ENCODE measurements at regions not wholly inside any gene's neighbourhood (a gene's known extent, or its start where the extent isn't known, plus 50 kb on each side); places are given as distances from the start of the nearest gene placed in this dataset.
"Not testable (repeated sequence)": the region's sequence is repeated elsewhere in the genome, so short reads cannot be mapped to it uniquely, and the experiment has no call there.

DNA sequence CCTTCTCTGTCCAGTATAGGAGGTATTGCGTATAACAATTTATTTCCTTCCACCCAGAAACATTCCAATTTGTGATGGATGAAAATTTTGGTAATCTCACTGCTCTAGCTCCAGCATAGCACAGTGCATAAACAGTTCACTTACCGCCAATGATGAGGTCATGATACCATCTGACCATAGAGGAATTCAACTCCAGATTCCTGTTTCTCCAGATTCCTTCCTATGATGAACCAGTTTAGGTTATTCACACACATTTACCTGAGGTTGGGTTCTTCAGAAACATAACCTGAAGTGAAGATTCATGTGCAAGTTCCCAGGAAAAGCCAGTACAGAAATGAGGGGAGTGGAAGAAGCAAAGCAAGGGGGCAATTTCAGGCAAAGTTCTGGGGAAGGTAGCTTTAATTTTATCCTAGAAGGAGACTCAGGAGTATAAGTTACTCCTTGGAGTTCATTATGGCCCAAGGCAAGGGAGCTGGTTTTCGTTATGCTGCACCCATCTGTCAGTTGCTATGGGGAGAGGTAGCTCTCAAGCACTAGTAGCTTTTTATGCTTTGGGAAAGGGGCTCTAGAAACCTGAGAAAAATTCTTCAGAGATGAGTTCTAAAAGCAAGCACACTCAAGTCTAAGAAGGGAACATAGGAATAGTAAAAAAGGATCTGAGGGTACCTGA is 121.6 kb downstream of the CASP12 start:
- DNase-seq (ENCODE audit: low read depth in 2 of 3, low spot score in 2 of 3) = no peak

DNA sequence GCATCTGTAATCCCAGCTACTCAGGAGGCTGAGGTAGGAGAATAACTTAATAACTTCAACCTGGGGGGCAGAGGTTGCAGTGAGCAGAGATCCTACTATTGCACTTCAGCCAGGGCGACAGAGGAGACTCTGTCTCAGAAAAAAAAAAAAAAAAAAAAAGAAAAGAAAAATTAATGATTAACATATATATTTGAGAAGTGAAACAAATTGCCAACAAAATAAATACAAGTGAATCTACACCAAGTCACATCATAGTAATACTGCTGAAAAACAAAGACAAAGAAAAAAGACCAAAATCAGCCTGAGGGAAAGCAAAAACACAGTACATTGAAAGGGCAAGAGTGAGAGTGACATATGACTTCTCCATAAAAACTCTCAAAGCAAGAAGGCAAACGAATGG is 123.7 kb downstream of the CASP12 start:
- no peak for DNase-seq (ENCODE audit: low read depth in 2 of 3, low spot score in 2 of 3)

DNA sequence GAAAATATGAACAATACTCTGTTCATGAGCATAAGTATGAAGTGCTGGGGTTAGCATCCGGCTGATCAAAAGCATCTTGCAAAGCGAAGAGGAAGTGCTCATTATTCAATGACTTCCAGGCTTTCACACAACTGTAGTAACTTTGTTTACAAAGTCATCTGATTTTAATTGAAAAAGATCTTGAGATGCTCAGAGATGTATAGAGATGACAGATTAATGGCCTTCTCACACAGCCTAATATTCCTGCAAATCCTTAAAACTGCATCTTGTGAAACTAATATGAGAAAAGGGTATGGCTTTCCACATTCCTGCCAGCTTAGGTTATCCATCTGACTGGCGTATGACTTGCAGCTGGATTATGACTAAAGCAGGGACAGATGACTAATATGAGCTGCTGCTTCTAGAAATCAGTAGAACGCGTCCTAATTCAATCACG is 125.4 kb downstream of the CASP12 start:
- DNase-seq (ENCODE audit: low read depth in 2 of 3, low spot score in 2 of 3) = no peak

DNA sequence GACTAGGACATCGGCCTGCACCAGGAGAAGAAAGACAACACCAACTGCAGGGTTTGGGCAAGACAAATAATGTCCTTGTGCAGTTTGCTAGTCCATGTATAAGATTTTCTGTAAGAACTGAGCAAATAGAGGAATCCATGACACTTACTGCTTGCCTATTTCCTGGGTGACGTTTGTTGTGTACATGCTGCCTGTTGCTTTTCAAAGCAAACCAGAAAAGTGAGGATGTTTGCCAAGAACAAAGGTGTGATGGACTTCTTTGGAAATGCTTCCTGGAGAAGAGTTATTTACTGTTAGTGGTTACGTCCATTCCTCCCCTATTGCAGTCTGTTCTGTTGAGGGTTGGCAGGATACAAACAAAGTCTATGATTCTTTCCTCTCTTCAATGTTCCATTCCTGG is 126.5 kb downstream of the CASP12 start:
- DNase-seq (ENCODE audit: low read depth in 2 of 3, low spot score in 2 of 3) = no peak

DNA sequence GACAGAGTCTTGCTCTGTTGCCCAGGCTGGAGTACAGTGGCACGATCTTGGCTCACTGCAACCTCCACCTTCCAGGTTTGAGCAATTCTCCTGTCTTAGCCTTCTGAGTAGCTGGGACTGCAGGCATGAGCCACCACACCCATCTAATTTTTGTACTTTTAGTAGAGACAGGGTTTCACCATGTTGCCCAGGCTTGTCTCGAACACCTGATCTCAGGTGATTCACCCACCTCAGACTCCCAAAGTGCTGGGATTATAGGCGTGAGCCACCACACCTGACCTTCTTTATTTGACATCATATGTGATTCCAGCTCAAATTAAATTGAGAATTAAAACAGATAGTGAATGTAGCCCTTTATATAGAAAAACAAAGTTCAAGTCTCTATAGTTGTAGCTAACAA is 127.2 kb downstream of the CASP12 start:
- DNase-seq (ENCODE audit: low read depth in 2 of 3, low spot score in 2 of 3) = not testable (repeated sequence)

DNA sequence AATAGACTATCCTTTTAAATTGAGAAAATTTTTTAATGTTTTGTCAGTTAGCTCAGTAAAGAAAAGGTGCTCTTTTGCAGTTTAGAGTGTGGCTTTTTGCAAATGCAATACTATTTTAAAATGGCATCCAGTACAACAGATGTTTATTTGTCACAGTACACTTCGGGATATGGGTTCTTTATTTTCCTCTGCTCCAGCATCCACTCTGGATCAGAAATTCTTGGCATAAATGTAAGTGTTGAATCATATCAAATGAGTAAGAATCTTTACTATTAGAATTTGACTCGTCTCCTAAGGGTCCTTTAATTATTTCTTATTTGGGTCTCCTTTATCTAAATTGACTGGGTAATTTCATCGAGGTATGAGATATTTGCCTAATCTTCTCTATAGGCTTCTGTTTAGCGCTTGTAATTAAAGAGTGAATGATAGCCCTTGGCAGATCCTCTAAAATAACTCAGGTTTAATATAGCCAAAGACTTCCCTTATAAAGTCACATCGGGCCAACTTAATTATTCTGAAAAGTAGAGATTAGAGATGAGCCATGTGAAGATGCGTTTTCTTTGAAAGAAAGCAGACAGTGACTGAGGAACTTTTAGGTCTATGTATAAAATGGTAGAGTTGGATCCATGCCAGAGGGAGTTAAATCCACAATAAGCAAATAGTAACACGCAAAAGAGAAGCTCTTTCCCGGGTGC is 132.7 kb downstream of the CASP12 start:
- DNase-seq (ENCODE audit: low read depth in 2 of 3, low spot score in 2 of 3) = no peak

DNA sequence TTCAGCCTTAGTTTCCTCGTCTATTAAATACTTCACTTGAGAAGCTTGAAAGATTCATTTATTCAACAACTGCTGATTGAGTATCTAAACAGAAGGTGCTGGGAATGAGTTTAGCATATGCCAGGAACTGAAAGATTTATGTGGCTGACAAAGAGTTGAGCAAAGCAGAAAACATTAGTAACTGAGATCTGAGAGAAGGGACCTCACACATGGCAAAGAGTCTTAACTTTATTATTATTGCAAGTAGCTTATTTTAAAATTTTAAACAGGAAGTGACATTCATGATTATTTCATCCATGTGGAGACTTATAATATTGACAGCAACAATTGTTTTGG is 133.6 kb downstream of the CASP12 start:
- DNase-seq (ENCODE audit: low read depth in 2 of 3, low spot score in 2 of 3) = no peak

DNA sequence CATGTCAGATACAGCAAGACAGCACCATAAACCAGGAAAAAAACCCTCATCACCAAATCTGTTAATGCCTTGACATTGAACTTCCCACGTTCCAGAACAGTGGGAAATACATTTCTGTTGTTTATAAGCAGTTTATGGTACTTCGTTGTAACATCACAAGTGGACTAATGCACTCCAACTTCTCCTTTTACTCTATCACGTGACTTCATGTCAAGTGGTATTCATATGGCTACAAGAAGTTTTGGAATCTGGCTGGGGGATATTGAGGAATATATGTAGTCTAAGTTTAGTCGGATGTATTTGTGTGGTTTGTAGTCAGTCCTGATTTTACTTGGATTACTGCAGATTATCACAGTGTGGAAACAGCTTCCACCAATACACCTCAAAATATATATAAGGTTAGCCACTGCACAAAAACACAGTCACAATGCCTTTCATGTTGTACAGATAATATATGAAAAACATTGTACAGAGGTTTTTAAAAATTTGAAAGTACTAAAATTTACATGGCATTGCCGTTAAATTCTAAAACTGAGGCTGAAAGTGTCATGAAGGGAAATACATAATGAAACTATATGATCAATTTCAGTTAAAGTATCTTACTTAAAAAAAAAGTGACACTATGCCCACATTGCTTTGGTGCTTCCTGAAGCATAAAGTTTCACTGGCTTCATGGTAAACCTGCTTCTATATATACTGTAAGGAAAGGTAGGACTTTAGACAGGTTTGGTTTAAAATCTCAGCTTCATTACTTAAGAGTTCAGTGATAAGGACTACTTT is 134.1 kb downstream of the CASP12 start:
- DNase-seq (ENCODE audit: low read depth in 2 of 3, low spot score in 2 of 3) = no peak

DNA sequence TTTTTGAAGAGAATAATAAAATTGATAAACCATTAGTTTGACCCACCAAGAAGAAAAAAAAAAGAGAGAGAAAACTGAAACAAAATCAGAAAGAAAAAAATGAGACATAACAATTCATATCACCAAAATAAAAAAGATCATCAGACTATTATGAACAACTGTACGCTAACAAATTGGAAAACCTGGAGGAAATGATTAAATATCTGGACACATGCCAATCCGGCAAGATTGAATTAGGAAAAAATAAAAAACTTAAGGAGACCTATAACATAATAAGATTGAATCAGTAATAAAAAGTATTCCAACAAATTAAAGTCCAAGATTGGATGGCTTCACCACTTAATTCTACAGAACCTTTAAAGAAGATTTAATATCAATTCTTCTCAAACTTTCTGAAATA is 136.7 kb downstream of the CASP12 start:
- DNase-seq (ENCODE audit: low read depth in 2 of 3, low spot score in 2 of 3) = no peak

DNA sequence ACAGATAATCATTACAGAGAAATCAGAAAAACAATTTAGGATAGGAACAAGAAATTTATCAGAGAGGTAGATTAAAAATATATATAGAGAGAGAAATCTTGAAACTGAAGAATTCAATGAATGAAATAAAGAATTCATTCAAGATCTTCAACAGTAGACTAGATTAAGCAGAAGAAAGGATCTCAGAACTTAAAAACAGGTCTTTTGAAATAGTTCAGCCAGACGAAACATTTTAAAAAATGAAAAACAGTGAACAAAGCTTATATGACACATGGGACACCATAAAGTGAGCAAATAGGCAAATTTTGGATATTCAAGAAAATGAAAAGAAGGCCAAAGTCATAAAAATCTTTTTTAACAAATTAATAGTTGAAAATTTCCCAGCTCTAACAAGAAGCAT is 138.8 kb downstream of the CASP12 start:
- DNase-seq (ENCODE audit: low read depth in 2 of 3, low spot score in 2 of 3) = no peak

DNA sequence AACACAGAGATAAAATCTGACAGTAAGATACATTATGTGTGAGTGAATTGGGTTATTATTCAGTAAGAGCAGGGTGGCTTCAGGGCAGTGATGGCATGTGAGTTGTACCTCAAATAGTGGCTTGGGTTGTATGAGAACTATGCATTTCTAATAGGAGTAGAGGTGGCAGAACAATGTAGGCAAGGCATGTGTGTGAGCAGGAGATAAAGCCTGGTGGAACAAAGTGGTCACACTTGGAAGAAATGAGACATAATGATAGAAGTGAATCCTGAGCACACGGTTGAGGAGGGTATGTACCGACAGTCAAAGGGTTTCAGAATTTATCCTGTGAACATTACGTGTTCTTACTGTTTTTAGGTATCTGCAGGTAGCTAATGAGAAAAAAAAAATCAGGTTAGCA is 159.3 kb downstream of the CASP12 start:
- no peak for DNase-seq (ENCODE audit: low read depth in 2 of 3, low spot score in 2 of 3)

DNA sequence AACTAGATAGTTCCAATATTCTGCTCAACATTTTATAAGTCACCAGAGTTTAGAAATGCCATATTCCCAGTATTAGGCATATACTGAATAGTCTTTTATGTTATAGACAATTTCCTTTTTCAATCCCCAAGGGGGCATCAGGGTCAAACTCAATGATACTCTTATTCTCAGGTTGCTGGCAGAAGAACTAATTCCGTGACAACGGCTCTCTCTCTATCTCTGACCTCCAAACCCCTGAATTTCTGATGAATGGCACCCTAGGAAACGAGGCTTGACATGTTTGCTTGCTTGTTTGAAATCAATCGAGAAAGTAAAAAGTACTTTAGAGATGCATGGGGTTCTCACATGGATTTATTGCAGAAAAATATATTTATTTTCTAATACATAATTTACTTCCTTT is 160.1 kb downstream of the CASP12 start:
- no peak for DNase-seq (ENCODE audit: low read depth in 2 of 3, low spot score in 2 of 3)

DNA sequence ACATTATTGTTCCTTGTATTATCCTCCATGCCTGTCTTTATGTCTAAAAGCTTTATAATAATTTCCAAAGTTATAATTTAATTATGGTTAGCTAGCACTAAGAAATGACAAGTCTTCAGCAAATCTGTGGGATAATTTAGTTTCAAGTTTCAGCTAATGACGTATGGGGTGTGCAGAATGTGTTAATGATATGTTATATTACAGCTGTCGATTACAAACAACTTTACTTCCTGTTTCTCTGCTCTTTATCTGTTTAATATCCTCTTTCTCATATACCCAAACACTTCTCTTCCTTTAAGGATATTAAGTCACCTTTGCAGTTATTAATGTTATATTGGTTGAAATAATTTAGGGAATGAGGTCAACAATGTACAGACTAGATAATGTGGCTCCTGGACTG is 161.8 kb downstream of the CASP12 start:
- DNase-seq (ENCODE audit: low read depth in 2 of 3, low spot score in 2 of 3) = no peak

DNA sequence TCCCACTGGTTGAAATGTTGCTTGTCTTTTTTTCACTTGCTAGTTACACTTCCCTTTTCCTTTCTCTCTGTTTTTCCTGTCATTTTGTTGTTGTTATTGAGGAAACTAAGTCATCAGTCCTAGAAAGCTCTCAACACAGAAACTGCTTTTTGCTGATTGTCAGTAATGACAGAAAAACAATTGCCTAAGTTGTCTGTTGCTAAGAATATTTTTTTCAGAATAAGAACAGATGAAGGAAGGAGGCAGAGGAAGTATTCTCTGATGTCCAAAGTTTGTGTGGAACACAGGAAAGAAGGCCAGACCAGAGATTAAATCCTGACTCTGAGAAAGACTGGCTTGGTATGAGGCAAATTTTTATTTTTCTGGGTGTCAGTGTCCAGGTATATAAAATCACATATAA is 163.3 kb downstream of the CASP12 start:
- DNase-seq (ENCODE audit: low read depth in 2 of 3, low spot score in 2 of 3) = no peak

DNA sequence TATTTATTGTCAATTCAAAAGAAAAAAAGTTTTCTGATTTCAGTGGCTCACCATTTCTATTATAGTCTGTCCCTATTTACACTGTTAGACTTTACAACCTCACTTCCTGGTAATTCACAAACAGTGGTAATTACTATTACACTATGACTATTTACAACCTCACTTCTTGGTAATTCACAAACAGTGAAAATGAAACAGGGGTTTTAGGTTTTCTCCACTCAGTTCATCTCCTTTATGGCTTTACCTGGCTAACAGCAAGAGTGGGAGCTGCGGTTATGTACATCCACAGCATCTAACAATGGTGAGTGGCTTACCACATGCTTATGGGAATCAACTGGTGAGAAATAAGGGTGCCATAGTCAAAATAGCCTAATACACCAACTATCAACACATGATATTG is 166.4 kb downstream of the CASP12 start:
- DNase-seq (ENCODE audit: low read depth in 2 of 3, low spot score in 2 of 3) = no peak

DNA sequence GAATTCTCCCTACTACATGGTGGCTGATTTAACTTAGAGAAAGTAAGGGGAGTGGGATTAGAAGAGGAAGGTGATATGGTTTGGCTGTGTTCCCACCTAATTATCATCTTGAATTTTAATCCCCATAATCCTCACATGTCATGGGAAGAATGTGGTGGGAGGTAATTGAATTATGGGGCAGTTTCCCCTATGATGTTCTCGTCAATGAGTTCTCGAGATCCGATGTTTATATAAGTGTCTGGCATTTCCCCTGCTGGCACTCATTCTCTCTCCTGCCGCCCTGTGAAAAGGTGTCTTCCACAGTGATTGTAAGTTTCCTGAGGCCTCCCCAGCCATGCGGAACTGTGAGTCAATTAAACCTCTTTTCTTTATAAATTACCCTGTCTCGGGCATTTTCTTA is 169.3 kb downstream of the CASP12 start:
- no peak for DNase-seq (ENCODE audit: low read depth in 2 of 3, low spot score in 2 of 3)

DNA sequence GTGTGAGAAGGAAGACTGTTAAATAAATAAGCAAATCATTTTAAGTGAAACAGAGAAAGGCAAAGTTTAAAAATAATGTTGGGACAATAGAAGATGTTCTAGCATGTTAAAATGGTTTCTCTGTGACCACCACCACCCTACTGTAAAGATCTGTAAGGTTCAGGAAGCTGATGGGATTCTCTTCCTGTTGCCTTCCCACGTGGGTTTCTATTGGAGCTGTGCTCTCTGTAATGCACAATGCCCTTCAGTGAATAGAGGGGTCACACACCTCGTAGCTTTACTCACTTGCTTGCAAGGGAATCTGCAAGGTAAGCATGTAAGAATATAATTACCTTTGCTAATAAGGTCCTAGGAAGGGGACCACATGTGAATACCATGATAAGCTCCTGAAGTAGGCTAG is 170.5 kb downstream of the CASP12 start:
- DNase-seq (ENCODE audit: low read depth in 2 of 3, low spot score in 2 of 3) = no peak

DNA sequence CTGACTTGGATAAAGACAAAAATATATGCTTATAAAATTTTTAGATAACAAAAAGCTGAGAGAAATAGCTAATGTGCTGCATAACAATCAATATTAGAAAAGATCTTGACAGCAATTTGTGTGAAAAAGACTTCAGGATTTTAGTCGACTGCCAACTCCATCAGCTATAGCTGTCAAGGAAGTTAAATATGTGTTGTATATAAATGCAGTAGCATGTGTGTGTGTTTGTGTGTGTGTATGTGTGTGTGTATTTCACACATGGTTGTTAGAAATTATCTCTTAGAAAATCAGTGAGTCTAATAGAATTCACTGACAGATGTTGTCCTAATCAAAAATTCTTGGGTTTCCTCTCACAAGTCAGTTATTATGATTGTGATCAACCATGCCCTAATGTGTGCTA is 171.2 kb downstream of the CASP12 start:
- no peak for DNase-seq (ENCODE audit: low read depth in 2 of 3, low spot score in 2 of 3)

DNA sequence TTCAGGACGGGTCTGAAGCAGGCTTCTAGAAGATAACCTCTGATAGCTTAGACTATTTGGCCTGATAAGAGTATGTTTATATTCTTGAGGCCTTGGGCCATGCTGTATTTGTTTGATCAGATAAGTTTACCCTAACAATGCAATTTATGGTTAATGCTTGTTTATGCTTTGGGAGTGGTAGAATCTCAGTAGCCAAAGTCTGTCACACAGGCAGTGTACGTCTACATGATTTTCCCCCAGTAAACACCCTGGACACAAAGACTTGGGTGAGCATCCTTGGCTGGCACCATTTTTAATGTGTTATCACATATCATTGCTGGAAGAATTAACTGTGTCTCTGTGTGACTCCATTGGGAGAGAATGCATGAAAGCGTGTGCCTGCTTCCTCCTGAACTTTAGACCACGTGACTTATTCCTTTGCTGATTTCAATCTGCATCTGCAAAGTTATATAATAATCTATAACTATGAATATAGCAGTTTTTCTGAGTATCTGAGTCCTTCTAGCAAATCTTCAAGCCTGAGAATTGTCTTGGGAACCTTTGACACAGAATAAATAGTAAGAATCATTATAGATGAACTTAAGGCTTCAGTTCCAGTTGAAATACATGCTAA is 172.4 kb downstream of the CASP12 start:
- no peak for DNase-seq (ENCODE audit: low read depth in 2 of 3, low spot score in 2 of 3)

DNA sequence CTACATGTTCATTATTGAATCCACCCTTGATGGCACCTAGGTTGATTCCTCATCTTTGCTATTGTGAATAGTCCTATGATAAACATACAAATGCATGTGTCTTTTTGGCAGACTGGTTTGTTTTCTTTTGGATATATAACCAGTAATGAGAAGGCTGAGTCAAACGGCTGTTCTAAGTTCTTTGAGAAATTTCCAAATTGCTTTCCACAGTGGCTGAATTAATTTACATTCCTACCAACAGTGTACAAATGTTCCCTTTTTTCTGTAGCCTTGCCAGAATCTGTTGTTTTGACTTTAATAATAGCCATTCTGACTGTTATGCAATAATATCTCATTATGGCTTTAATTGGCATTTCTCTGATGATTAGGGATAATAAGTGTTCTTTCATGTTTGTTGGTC is 184.9 kb downstream of the CASP12 start:
- no peak for DNase-seq (ENCODE audit: low read depth in 2 of 3, low spot score in 2 of 3)

DNA sequence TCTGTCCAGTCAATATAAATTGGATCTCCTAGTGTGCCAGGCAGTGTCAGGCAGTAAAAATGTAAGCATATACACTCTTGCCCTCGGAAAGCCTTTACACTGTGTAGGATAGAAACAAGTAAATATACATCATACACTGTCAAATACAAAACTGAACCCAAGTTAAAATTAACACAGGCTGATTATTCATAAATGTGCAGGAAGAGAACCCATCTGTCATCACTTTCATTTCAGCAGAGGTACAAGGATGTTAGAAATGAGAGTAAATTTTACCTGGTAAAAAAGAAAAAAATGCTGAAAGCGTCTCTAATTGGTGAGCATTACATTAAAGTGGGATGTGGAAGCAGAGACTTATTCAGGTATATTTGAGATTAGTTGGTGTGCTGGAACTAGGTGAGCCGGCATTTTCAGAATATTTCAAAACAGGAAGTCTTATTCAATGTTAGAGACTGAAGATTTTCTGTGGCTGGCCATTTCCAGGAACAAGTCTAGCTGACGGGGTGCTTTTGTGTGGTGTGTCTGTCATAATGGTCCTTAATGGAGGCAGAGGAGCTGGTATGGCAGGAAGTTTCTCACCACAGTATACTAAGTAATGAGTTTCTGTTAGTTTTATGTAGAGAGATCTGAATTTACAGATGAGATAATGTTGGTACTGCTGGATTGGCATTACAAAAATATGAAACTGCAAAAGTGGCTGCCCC is 192.6 kb downstream of the CASP12 start:
- DNase-seq (ENCODE audit: low read depth in 2 of 3, low spot score in 2 of 3) = peak in 2 of 3 experiments; percentile 29 to 32

Data from activated CD8-positive, alpha-beta memory T cell treated with anti-CD3 and anti-CD28 coated beads for 48 hours (primary cell).